H9 (cell line): ENCODE measurements at regions not wholly inside any gene's neighbourhood (a gene's known extent, or its start where the extent isn't known, plus 50 kb on each side); places are given as distances from the start of the nearest gene placed in this dataset.

Experiments
- DNase-seq: peaks from one replicate; pipeline ENCODE4 v3.0.0-alpha.2; 2017
- H2AFZ ChIP-seq: one replicate; pipeline ENCODE4 v1.6.1; 2013; ENCODE audit warnings: mild to moderate bottlenecking, low read length, control low read depth, moderate library complexity
- H2AK5ac ChIP-seq: 2 replicates; pipeline ENCODE4 v1.6.1; 2013; ENCODE audit warnings: low read length, control low read depth, mixed read lengths; ENCODE audit not compliant: insufficient read length
- H2BK120ac ChIP-seq: one replicate; pipeline ENCODE4 v1.6.1; 2013; ENCODE audit warnings: low read depth, mild to moderate bottlenecking, low read length, control low read depth, inconsistent platforms; ENCODE audit not compliant: poor library complexity, severe bottlenecking
- H2BK12ac ChIP-seq: 2 replicates; pipeline ENCODE4 v1.6.1; 2013; ENCODE audit warnings: low read length, control low read depth, mixed read lengths, low read depth; ENCODE audit not compliant: insufficient read length
- H2BK15ac ChIP-seq: 2 replicates; pipeline ENCODE4 v1.6.1; 2013; ENCODE audit warnings: low read depth, low read length, control low read depth
- H2BK20ac ChIP-seq: one replicate; pipeline ENCODE4 v1.6.1; 2013; ENCODE audit warnings: low read depth, mild to moderate bottlenecking, low read length, control low read depth, inconsistent platforms; ENCODE audit not compliant: poor library complexity, severe bottlenecking
- H2BK5ac ChIP-seq: 2 replicates; pipeline ENCODE4 v1.6.1; 2013; ENCODE audit warnings: low read length, control low read depth, mixed read lengths; ENCODE audit not compliant: insufficient read length
- H3K14ac ChIP-seq: 2 replicates; pipeline ENCODE4 v1.6.1; 2013; ENCODE audit warnings: low read length, control low read depth; ENCODE audit not compliant: insufficient read depth
- H3K18ac ChIP-seq: 2 replicates; pipeline ENCODE4 v1.6.1; 2013; ENCODE audit warnings: low read depth, mild to moderate bottlenecking, mixed read lengths, low read length, control low read depth; ENCODE audit not compliant: insufficient read length
- H3K23ac ChIP-seq: 2 replicates; pipeline ENCODE4 v1.6.1; 2013; ENCODE audit warnings: low read length, control low read depth, mixed read lengths, low read depth; ENCODE audit not compliant: insufficient read length
- H3K23me2 ChIP-seq: 2 replicates; pipeline ENCODE4 v1.6.1; 2013; ENCODE audit warnings: low read depth, mild to moderate bottlenecking, mixed read lengths, low read length, control low read depth; ENCODE audit not compliant: insufficient read length, poor library complexity, severe bottlenecking
- H3K27ac ChIP-seq: 2 replicates; pipeline ENCODE4 v1.5.1; 2013; ENCODE audit warnings: low read length, control low read depth, mixed read lengths, low read depth; ENCODE audit not compliant: insufficient read length
- H3K27me3 ChIP-seq: 2 replicates; pipeline ENCODE4 v1.6.1; 2013; ENCODE audit warnings: low read length, control low read depth, inconsistent platforms; ENCODE audit not compliant: insufficient read depth
- H3K4ac ChIP-seq: 2 replicates; pipeline ENCODE4 v1.6.1; 2013; ENCODE audit warnings: low read depth, mild to moderate bottlenecking, control low read depth, inconsistent platforms, low read length, moderate library complexity
- H3K4me1 ChIP-seq: 2 replicates; pipeline ENCODE4 v1.6.1; 2013; ENCODE audit warnings: low read length, control low read depth, inconsistent platforms; ENCODE audit not compliant: insufficient read depth
- H3K4me2 ChIP-seq: 2 replicates; pipeline ENCODE4 v1.6.1; 2013; ENCODE audit warnings: low read length, control low read depth, mixed read lengths; ENCODE audit not compliant: insufficient read length, insufficient read depth
- H3K56ac ChIP-seq: 2 replicates; pipeline ENCODE4 v1.6.1; 2013; ENCODE audit warnings: low read depth, mild to moderate bottlenecking, mixed read lengths, low read length, control low read depth; ENCODE audit not compliant: insufficient read length
- H3K79me1 ChIP-seq: 2 replicates; pipeline ENCODE4 v1.6.1; 2013; ENCODE audit warnings: low read depth, mild to moderate bottlenecking, moderate library complexity, low read length, control low read depth, inconsistent platforms; ENCODE audit not compliant: insufficient read depth, poor library complexity, severe bottlenecking
- H3K79me2 ChIP-seq: 2 replicates; pipeline ENCODE4 v1.6.1; 2013; ENCODE audit warnings: low read length, control low read depth, inconsistent platforms; ENCODE audit not compliant: insufficient read depth
- H3K9ac ChIP-seq: 2 replicates; pipeline ENCODE4 v1.6.1; 2013; ENCODE audit warnings: low read length, control low read depth, mixed read lengths; ENCODE audit not compliant: insufficient read length; ENCODE audit errors: extremely low read depth
- H3K9me3 ChIP-seq: one replicate; pipeline ENCODE4 v1.6.1; 2013; ENCODE audit warnings: low read depth, low read length, inconsistent platforms; ENCODE audit not compliant: control insufficient read depth
- H3T11ph ChIP-seq: one replicate; pipeline ENCODE4 v1.6.1; 2013; ENCODE audit warnings: mild to moderate bottlenecking, low read length, control low read depth, inconsistent platforms
- H4K20me1 ChIP-seq: one replicate; pipeline ENCODE4 v1.6.1; 2013; ENCODE audit not compliant: control insufficient read depth, insufficient read length, insufficient read depth
- H4K5ac ChIP-seq: 2 replicates; pipeline ENCODE4 v1.6.1; 2013; ENCODE audit warnings: low read depth, mild to moderate bottlenecking, mixed read lengths, low read length, control low read depth; ENCODE audit not compliant: insufficient read length
- H4K8ac ChIP-seq: replicated peaks from 2 replicates; pipeline ENCODE4 v1.6.1; 2013; ENCODE audit warnings: low read length, control low read depth, mixed read lengths, low read depth; ENCODE audit not compliant: insufficient read length
- H4K91ac ChIP-seq: 2 replicates; pipeline ENCODE4 v1.6.1; 2013; ENCODE audit warnings: low read depth, mild to moderate bottlenecking, moderate library complexity, mixed read lengths, low read length, control low read depth; ENCODE audit not compliant: insufficient read length
- H3K27ac Mint-ChIP-seq, 3 experiments: 2 replicates in 2 of 3; 3 replicates in 1 of 3; pipeline ENCODE4 v1.8.0; 2020 to 2021; ENCODE audit warnings: mixed read lengths in 3 of 3, mild to moderate bottlenecking in 1 of 3, moderate library complexity in 1 of 3
- H3K27me3 Mint-ChIP-seq: 2 replicates; pipeline ENCODE4 v1.8.0; 2021; ENCODE audit warnings: low read depth, mild to moderate bottlenecking, moderate library complexity, mixed read lengths
- H3K36me3 Mint-ChIP-seq, 3 experiments: 2 replicates in 2 of 3; 3 replicates in 1 of 3; pipeline ENCODE4 v1.8.0; 2020 to 2021; ENCODE audit warnings: low read depth in 3 of 3, mixed read lengths in 3 of 3; ENCODE audit not compliant: insufficient read depth in 1 of 3
- H3K4me1 Mint-ChIP-seq, 2 experiments: 2 replicates each; pipeline ENCODE4 v1.8.0; 2020; ENCODE audit warnings: mixed read lengths in 2 of 2
- H3K4me3 Mint-ChIP-seq, 2 experiments: 2 replicates in 1 of 2; 3 replicates in 1 of 2; pipeline ENCODE4 v1.8.0; 2020 to 2021; ENCODE audit warnings: mild to moderate bottlenecking in 2 of 2, mixed read lengths in 2 of 2, moderate library complexity in 1 of 2
- H3K9me3 Mint-ChIP-seq, 2 experiments: 2 replicates in 1 of 2; 3 replicates in 1 of 2; pipeline ENCODE4 v1.8.0; 2020; ENCODE audit warnings: mild to moderate bottlenecking in 2 of 2, mixed read lengths in 2 of 2, moderate library complexity in 1 of 2
- WGBS: extraction: QIAGEN DNeasy Blood & Tissue Kit; methylation state at CpG from one replicate; pipeline ENCODE4 v1.1.7; 2013; ENCODE audit warnings: missing lambda C conversion rate, low lambda C conversion rate, mixed read lengths; ENCODE audit not compliant: insufficient read length; ENCODE audit errors: extremely low coverage; 5-methylcytosine and 5-hydroxymethylcytosine counted together
- TF ChIP-seq, protein P1 (sequence below): fragments of 200-600 bp; sonication (generic); conservative IDR thresholded peaks from 3 replicates; pipeline ENCODE4 v1.8.0; 2021; ENCODE audit warnings: antibody characterized with exemption, mild to moderate bottlenecking

DNA sequence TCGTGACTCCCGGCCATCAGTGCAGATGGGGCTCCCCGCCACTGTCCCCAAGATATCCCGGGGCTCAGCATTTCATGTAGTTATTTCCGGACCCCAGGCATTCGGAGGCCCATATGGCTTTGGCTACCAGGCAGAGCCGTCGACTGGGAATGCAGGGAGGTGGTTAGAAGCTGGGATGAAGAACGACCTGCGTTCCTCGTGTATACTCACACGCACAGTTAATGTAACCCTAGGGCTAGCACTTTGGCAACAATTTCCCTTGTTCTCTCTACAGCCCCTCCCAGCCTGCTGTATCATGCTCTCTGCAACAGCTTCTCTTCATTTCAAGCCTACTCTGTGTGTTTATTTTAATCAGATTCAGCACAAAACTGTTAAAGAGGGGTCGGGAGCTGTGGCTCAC, 240.4 kb downstream of the MYLK4 start:
- Histone ChIP-seq H2AK5ac (no peak overlapping the region), H2BK5ac (no peak overlapping the region), H3K27ac (no peak overlapping the region), H3K79me2 (no peaks in the 10 kb centered on the region), H2BK12ac (no peak overlapping the region), H3K56ac (no peak overlapping the region), H2BK20ac (no peak overlapping the region), H2AFZ (no peak overlapping the region), H3K4me1 (no peaks in the 10 kb centered on the region), H3K79me1 (no peaks in the 10 kb centered on the region), H2BK15ac (no peak overlapping the region), H3K4ac (no peak overlapping the region), H2BK120ac (no peak overlapping the region), H3K4me2 (no peak overlapping the region), H3K18ac (no peak overlapping the region), H3T11ph (no peak overlapping the region), H3K23me2 (no peaks in the 10 kb centered on the region), H4K20me1 (no peaks in the 10 kb centered on the region), H3K9me3 (no peaks in the 10 kb centered on the region), H4K5ac (no peak overlapping the region), H3K9ac (no peak overlapping the region), H3K14ac (no peak overlapping the region), H3K23ac (no peak overlapping the region), H4K8ac (no peak overlapping the region), H3K27me3 (no peaks in the 10 kb centered on the region), H4K91ac (no peak overlapping the region)
- Mint-ChIP-seq H3K9me3 (no peaks in the 10 kb centered on the region; a peak in 1 of 5 replicates), H3K27ac (0 out of 7 replicates have a peak overlapping the region, but pooled peaks of 1 of the 3 experiments have one; percentile 9), H3K36me3 (no peaks in the 10 kb centered on the region), H3K4me1 (peaks cover 0 to 4% of the 10 kb centered on the region in 2 experiments; a peak in 1 of 4 replicates), H3K27me3 (peaks cover 7% of the 10 kb centered on the region), H3K4me3 (no peak overlapping the region)
- TF ChIP-seq, protein P1, sequence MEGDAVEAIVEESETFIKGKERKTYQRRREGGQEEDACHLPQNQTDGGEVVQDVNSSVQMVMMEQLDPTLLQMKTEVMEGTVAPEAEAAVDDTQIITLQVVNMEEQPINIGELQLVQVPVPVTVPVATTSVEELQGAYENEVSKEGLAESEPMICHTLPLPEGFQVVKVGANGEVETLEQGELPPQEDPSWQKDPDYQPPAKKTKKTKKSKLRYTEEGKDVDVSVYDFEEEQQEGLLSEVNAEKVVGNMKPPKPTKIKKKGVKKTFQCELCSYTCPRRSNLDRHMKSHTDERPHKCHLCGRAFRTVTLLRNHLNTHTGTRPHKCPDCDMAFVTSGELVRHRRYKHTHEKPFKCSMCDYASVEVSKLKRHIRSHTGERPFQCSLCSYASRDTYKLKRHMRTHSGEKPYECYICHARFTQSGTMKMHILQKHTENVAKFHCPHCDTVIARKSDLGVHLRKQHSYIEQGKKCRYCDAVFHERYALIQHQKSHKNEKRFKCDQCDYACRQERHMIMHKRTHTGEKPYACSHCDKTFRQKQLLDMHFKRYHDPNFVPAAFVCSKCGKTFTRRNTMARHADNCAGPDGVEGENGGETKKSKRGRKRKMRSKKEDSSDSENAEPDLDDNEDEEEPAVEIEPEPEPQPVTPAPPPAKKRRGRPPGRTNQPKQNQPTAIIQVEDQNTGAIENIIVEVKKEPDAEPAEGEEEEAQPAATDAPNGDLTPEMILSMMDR = no peak
- no CpG with 5 or more reads among the region's 13 CpGs for WGBS
- no peak for DNase-seq
